H1 (cell line): ENCODE measurements at regions not wholly inside any gene's neighbourhood (a gene's known extent, or its start where the extent isn't known, plus 50 kb on each side); places are given as distances from the start of the nearest gene placed in this dataset.

Experiments
- CTCF ChIA-PET: fragments of 300-600 bp; sonication (Branson Sonifier 250); formaldehyde crosslinking; loops from one replicate; lab custom pipeline; 2021; ENCODE audit not compliant: partially characterized antibody; lab: Charles Lee
- POLR2A ChIA-PET: fragments of 300-600 bp; sonication (Branson Sonifier 250); formaldehyde crosslinking; loops from one replicate; lab custom pipeline; 2021; ENCODE audit warnings: inconsistent platforms; ENCODE audit not compliant: partially characterized antibody; lab: Charles Lee
- DNase-seq, 2 experiments: peaks; one replicate each; pipeline versions ENCODE4 v3.0.0 to v3.0.0-alpha.2; 2010 to 2022; ENCODE audit warnings: low spot score in 2 of 2, low read depth in 1 of 2, mixed read lengths in 1 of 2
- FAIRE-seq: peaks from 2 replicates; lab custom pipeline; 2011; peaks lifted over from hg19 to GRCh38; lab: Jason Lieb, UNC
- H2AFZ ChIP-seq: 2 replicates; pipeline ENCODE4 v1.8.1; 2012; ENCODE audit warnings: low read length, inconsistent platforms
- H2AK5ac ChIP-seq: 2 replicates; pipeline ENCODE4 v1.6.1; 2013; ENCODE audit warnings: low read depth, low read length
- H2BK120ac ChIP-seq: replicated peaks from 2 replicates; pipeline ENCODE3; 2013; ENCODE audit warnings: low read depth, low read length, inconsistent platforms
- H2BK12ac ChIP-seq: 2 replicates; pipeline ENCODE4 v1.6.1; 2013; ENCODE audit warnings: low read depth, low read length
- H2BK15ac ChIP-seq: 2 replicates; pipeline ENCODE4 v1.6.1; 2013; ENCODE audit warnings: low read length
- H2BK20ac ChIP-seq: 2 replicates; pipeline ENCODE4 v1.6.1; 2013; ENCODE audit warnings: low read length
- H2BK5ac ChIP-seq: 2 replicates; pipeline ENCODE4 v1.6.1; 2013; ENCODE audit warnings: low read depth, low read length
- H3K14ac ChIP-seq: 2 replicates; pipeline ENCODE4 v1.6.1; 2013; ENCODE audit warnings: inconsistent platforms; ENCODE audit not compliant: insufficient read length
- H3K18ac ChIP-seq: 2 replicates; pipeline ENCODE4 v1.6.1; 2013; ENCODE audit warnings: low read length; ENCODE audit errors: extremely low read depth
- H3K23ac ChIP-seq: 2 replicates; pipeline ENCODE4 v1.6.1; 2013; ENCODE audit warnings: inconsistent platforms; ENCODE audit not compliant: insufficient read length
- H3K23me2 ChIP-seq: 2 replicates; pipeline ENCODE4 v1.6.1; 2013; ENCODE audit warnings: low read depth, low read length
- H3K27ac ChIP-seq: 2 replicates; pipeline ENCODE4 v1.6.1; 2011; ENCODE audit warnings: low read depth, low read length, inconsistent platforms
- H3K27me3 ChIP-seq, 4 experiments: replicated peaks in 1 of 4; 1 replicate in 1 of 4; 2 replicates in 3 of 4; pipeline versions ENCODE4 v1.6.1 to v1.8.1; 2011 to 2013; ENCODE audit warnings: low read length in 3 of 4, mild to moderate bottlenecking in 3 of 4, inconsistent platforms in 2 of 4, mixed read lengths in 2 of 4, moderate library complexity in 1 of 4; ENCODE audit not compliant: control insufficient read depth in 3 of 4, insufficient read depth in 3 of 4; ENCODE audit errors: extremely low read depth in 1 of 4
- H3K36me3 ChIP-seq, 4 experiments: 2 replicates each; pipeline versions ENCODE4 v1.6.1 to v1.8.1; 2011 to 2013; ENCODE audit warnings: mild to moderate bottlenecking in 4 of 4, low read length in 3 of 4, moderate library complexity in 2 of 4, control low read depth in 1 of 4, inconsistent platforms in 1 of 4; ENCODE audit not compliant: insufficient read depth in 4 of 4, control insufficient read depth in 2 of 4
- H3K4ac ChIP-seq: replicated peaks from 2 replicates; pipeline ENCODE3; 2013; ENCODE audit warnings: low read length, low read depth, mixed read lengths, inconsistent platforms; ENCODE audit not compliant: insufficient read length
- H3K4me1 ChIP-seq, 4 experiments: replicated peaks in 1 of 4; 1 replicate in 1 of 4; 2 replicates in 3 of 4; pipeline versions ENCODE4 v1.6.1 to v1.8.1; 2011 to 2013; ENCODE audit warnings: low read length in 3 of 4, inconsistent platforms in 2 of 4, mixed read lengths in 1 of 4; ENCODE audit not compliant: insufficient read depth in 4 of 4, control insufficient read depth in 3 of 4
- H3K4me2 ChIP-seq, 2 experiments: 2 replicates each; pipeline versions ENCODE4 v1.6.1 to v1.8.1; 2011 to 2013; ENCODE audit warnings: low read depth in 2 of 2, low read length in 2 of 2, control low read depth in 1 of 2, inconsistent platforms in 1 of 2, mild to moderate bottlenecking in 1 of 2; ENCODE audit not compliant: insufficient read depth in 1 of 2
- H3K4me3 ChIP-seq, 4 experiments: fragments of 200-600, 300-600 bp in 1 of 4; sonication (generic), shearing (Covaris generic), sonication (Bioruptor Twin) in 1 of 4; 2 replicates each; pipeline versions ENCODE4 v1.5.1 to v1.8.1; 2011 to 2016; ENCODE audit warnings: low read length in 4 of 4, low read depth in 3 of 4, control low read depth in 2 of 4, inconsistent platforms in 2 of 4, mild to moderate bottlenecking in 2 of 4, mixed read lengths in 1 of 4, moderate library complexity in 1 of 4; ENCODE audit not compliant: insufficient read depth in 2 of 4; ENCODE audit errors: extremely low read depth in 1 of 4
- H3K56ac ChIP-seq: replicated peaks from 2 replicates; pipeline ENCODE3; 2013; ENCODE audit warnings: low read depth, mild to moderate bottlenecking, mixed read lengths, low read length, inconsistent platforms; ENCODE audit not compliant: insufficient read length
- H3K79me1 ChIP-seq: 2 replicates; pipeline ENCODE4 v1.6.1; 2013; ENCODE audit warnings: low read depth, low read length, control low read depth
- H3K79me2 ChIP-seq, 2 experiments: 2 replicates each; pipeline versions ENCODE4 v1.6.1 to v1.8.1; 2012 to 2013; ENCODE audit warnings: low read length in 2 of 2, mild to moderate bottlenecking in 2 of 2, inconsistent platforms in 1 of 2; ENCODE audit not compliant: insufficient read depth in 2 of 2, control insufficient read depth in 1 of 2
- H3K9ac ChIP-seq, 4 experiments: replicated peaks in 1 of 4; 1 replicate in 1 of 4; 2 replicates in 3 of 4; pipeline versions ENCODE4 v1.6.1 to v1.8.1; 2011 to 2013; ENCODE audit warnings: low read depth in 3 of 4, low read length in 3 of 4, control low read depth in 2 of 4, mild to moderate bottlenecking in 2 of 4, moderate library complexity in 2 of 4, inconsistent platforms in 1 of 4; ENCODE audit errors: extremely low read depth in 1 of 4
- H3K9me3 ChIP-seq, 2 experiments: 2 replicates each; pipeline versions ENCODE4 v1.6.1 to v1.8.1; 2012 to 2013; ENCODE audit warnings: mild to moderate bottlenecking in 2 of 2, moderate library complexity in 2 of 2, control low read depth in 1 of 2, inconsistent platforms in 1 of 2, low read depth in 1 of 2, low read length in 1 of 2, mixed read lengths in 1 of 2; ENCODE audit not compliant: insufficient read depth in 2 of 2
- H4K20me1 ChIP-seq, 2 experiments: replicated peaks in 1 of 2; 2 replicates each; pipeline versions ENCODE3 to v1.8.1; 2011 to 2013; ENCODE audit warnings: inconsistent platforms in 2 of 2, low read length in 2 of 2, mild to moderate bottlenecking in 1 of 2; ENCODE audit not compliant: insufficient read depth in 2 of 2, control insufficient read depth in 1 of 2
- H4K5ac ChIP-seq: 2 replicates; pipeline ENCODE4 v1.6.1; 2013; ENCODE audit warnings: low read length, low read depth, mixed read lengths, inconsistent platforms; ENCODE audit not compliant: insufficient read length
- H4K8ac ChIP-seq: 2 replicates; pipeline ENCODE4 v1.8.0; 2013; ENCODE audit warnings: mild to moderate bottlenecking, moderate library complexity, low read length, inconsistent platforms; ENCODE audit not compliant: insufficient read depth; ENCODE audit errors: extremely low read depth
- H4K91ac ChIP-seq: replicated peaks from 2 replicates; pipeline ENCODE3; 2013; ENCODE audit warnings: low read length, mixed read lengths, inconsistent platforms; ENCODE audit not compliant: insufficient read length
- CEBPB ChIP-seq: IDR thresholded peaks from 2 replicates; pipeline ENCODE4 v1.6.1; 2012; ENCODE audit warnings: low read depth, low read length
- CHD1 ChIP-seq: IDR thresholded peaks from 2 replicates; pipeline ENCODE4 v1.6.1; 2012; ENCODE audit warnings: low read depth, low read length, improper control_type of control experiment
- NANOG ChIP-seq: IDR thresholded peaks from 2 replicates; pipeline ENCODE4 v1.6.1; 2011; ENCODE audit warnings: low read length, low read depth, mild to moderate bottlenecking, inconsistent platforms; ENCODE audit not compliant: insufficient read depth, poor library complexity, severe bottlenecking
- RFX5 ChIP-seq: IDR thresholded peaks from 2 replicates; pipeline ENCODE4 v1.6.1; 2011; ENCODE audit warnings: low read depth, low read length, improper control_type of control experiment, borderline replicate concordance
- SP1 ChIP-seq: IDR thresholded peaks from 2 replicates; pipeline ENCODE4 v1.6.1; 2011; ENCODE audit warnings: low read depth, low read length
- WGBS, 2 experiments: shearing (Covaris generic) in 1 of 2; methylation state at CpG; one replicate each; pipeline versions ENCODE4 v1.1.6 to v1.1.7; 2013 to 2015; ENCODE audit warnings: low lambda C conversion rate in 2 of 2, mixed read lengths in 2 of 2, inconsistent platforms in 1 of 2, low coverage in 1 of 2, missing lambda C conversion rate in 1 of 2; ENCODE audit not compliant: insufficient replicate concordance in 2 of 2, insufficient coverage in 1 of 2, insufficient read length in 1 of 2; ENCODE audit errors: extremely low coverage in 1 of 2, missing lambda C conversion rate in 1 of 2; 5-methylcytosine and 5-hydroxymethylcytosine counted together

DNA sequence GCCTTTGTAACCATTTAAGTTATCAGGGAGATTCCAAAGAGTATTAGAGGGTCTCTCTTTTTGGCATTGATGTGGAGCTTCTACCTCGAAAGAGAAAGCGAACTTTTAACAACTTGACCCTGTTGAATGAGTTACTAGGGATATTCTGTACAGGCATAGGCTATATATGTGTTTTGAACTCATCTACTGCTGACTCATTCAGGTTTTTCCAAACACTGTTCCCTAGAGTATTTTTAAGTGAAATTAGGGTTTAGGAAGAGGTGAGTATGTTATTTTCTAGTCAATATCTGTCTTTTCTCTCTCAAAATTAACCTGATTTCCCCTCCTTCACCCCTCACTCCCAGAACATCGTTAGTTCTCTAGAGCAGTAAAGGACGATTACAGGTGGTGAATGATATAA, 228.1 kb upstream of the C2CD4B start:
- Histone ChIP-seq H3K4me3 (no peak overlapping the region), H2BK15ac (no peak overlapping the region), H2AK5ac (no peak overlapping the region), H3K79me2 (peaks cover 0 to 27% of the 10 kb centered on the region in 2 experiments; a peak in 2 of 4 replicates), H3K9me3 (peaks cover 9 to 10% of the 10 kb centered on the region in 2 experiments; a peak in 3 of 4 replicates), H3K56ac (no peak overlapping the region), H2AFZ (no peak overlapping the region), H4K5ac (no peak overlapping the region), H3K4ac (no peak overlapping the region), H3K4me1 (peaks cover 0 to 6% (median under 1%) of the 10 kb centered on the region in 4 experiments; a peak in 3 of 7 replicates), H3K18ac (no peak overlapping the region), H3K79me1 (no peaks in the 10 kb centered on the region; the same call in 1 of the 2 replicates), H3K23me2 (peaks cover 18% of the 10 kb centered on the region; the same call in 1 of the 2 replicates), H4K20me1 (peaks cover 2 to 5% of the 10 kb centered on the region in 2 experiments), H4K8ac (no peak overlapping the region), H3K14ac (no peak overlapping the region), H3K36me3 (no peaks in the 10 kb centered on the region), H4K91ac (no peak overlapping the region), H3K23ac (no peak overlapping the region), H2BK5ac (no peak overlapping the region), H3K27ac (no peak overlapping the region), H2BK120ac (no peak overlapping the region), H3K9ac (no peak overlapping the region), H3K27me3 (peaks cover 0 to 10% (median 9%) of the 10 kb centered on the region in 4 experiments; a peak in 5 of 7 replicates), H2BK12ac (no peak overlapping the region), H3K4me2 (no peak overlapping the region; a peak in 1 of 4 replicates), H2BK20ac (no peak overlapping the region)
- no peak for DNase-seq
- no peak for FAIRE-seq
- POLR2A ChIA-PET, result no interaction called here
- CTCF ChIA-PET, result interaction anchor here (0.8 to 2.1 kb wide), 7 partner anchors 9 to 349 kb away, joined by 3 to 5 read pairs (median 4); no protein-coding TSS in a partner anchor
- 95% methylated on average over 4 of the region's 4 CpGs; no CpG with 5 or more reads in 1 of the 2 experiments for WGBS, 2 experiments
- no peak for TF ChIP-seq SP1
- no peak for TF ChIP-seq NANOG
- TF ChIP-seq RFX5, result no peak
- TF ChIP-seq CHD1, result no peak
- no peak for TF ChIP-seq CEBPB
